H1 (cell line): ENCODE measurements at regions not wholly inside any gene's neighbourhood (a gene's known extent, or its start where the extent isn't known, plus 50 kb on each side); places are given as distances from the start of the nearest gene placed in this dataset.

Experiments
- CTCF ChIA-PET: fragments of 300-600 bp; sonication (Branson Sonifier 250); formaldehyde crosslinking; loops from one replicate; lab custom pipeline; 2021; ENCODE audit not compliant: partially characterized antibody; lab: Charles Lee
- POLR2A ChIA-PET: fragments of 300-600 bp; sonication (Branson Sonifier 250); formaldehyde crosslinking; loops from one replicate; lab custom pipeline; 2021; ENCODE audit warnings: inconsistent platforms; ENCODE audit not compliant: partially characterized antibody; lab: Charles Lee
- DNase-seq, 2 experiments: peaks; one replicate each; pipeline versions ENCODE4 v3.0.0 to v3.0.0-alpha.2; 2010 to 2022; ENCODE audit warnings: low spot score in 2 of 2, low read depth in 1 of 2, mixed read lengths in 1 of 2
- FAIRE-seq: peaks from 2 replicates; lab custom pipeline; 2011; peaks lifted over from hg19 to GRCh38; lab: Jason Lieb, UNC
- H2AFZ ChIP-seq: 2 replicates; pipeline ENCODE4 v1.8.1; 2012; ENCODE audit warnings: low read length, inconsistent platforms
- H2AK5ac ChIP-seq: 2 replicates; pipeline ENCODE4 v1.6.1; 2013; ENCODE audit warnings: low read depth, low read length
- H2BK120ac ChIP-seq: replicated peaks from 2 replicates; pipeline ENCODE3; 2013; ENCODE audit warnings: low read depth, low read length, inconsistent platforms
- H2BK12ac ChIP-seq: 2 replicates; pipeline ENCODE4 v1.6.1; 2013; ENCODE audit warnings: low read depth, low read length
- H2BK15ac ChIP-seq: 2 replicates; pipeline ENCODE4 v1.6.1; 2013; ENCODE audit warnings: low read length
- H2BK20ac ChIP-seq: 2 replicates; pipeline ENCODE4 v1.6.1; 2013; ENCODE audit warnings: low read length
- H2BK5ac ChIP-seq: 2 replicates; pipeline ENCODE4 v1.6.1; 2013; ENCODE audit warnings: low read depth, low read length
- H3K14ac ChIP-seq: 2 replicates; pipeline ENCODE4 v1.6.1; 2013; ENCODE audit warnings: inconsistent platforms; ENCODE audit not compliant: insufficient read length
- H3K18ac ChIP-seq: 2 replicates; pipeline ENCODE4 v1.6.1; 2013; ENCODE audit warnings: low read length; ENCODE audit errors: extremely low read depth
- H3K23ac ChIP-seq: 2 replicates; pipeline ENCODE4 v1.6.1; 2013; ENCODE audit warnings: inconsistent platforms; ENCODE audit not compliant: insufficient read length
- H3K23me2 ChIP-seq: 2 replicates; pipeline ENCODE4 v1.6.1; 2013; ENCODE audit warnings: low read depth, low read length
- H3K27ac ChIP-seq: 2 replicates; pipeline ENCODE4 v1.6.1; 2011; ENCODE audit warnings: low read depth, low read length, inconsistent platforms
- H3K27me3 ChIP-seq, 4 experiments: replicated peaks in 1 of 4; 1 replicate in 1 of 4; 2 replicates in 3 of 4; pipeline versions ENCODE4 v1.6.1 to v1.8.1; 2011 to 2013; ENCODE audit warnings: low read length in 3 of 4, mild to moderate bottlenecking in 3 of 4, inconsistent platforms in 2 of 4, mixed read lengths in 2 of 4, moderate library complexity in 1 of 4; ENCODE audit not compliant: control insufficient read depth in 3 of 4, insufficient read depth in 3 of 4; ENCODE audit errors: extremely low read depth in 1 of 4
- H3K36me3 ChIP-seq, 4 experiments: 2 replicates each; pipeline versions ENCODE4 v1.6.1 to v1.8.1; 2011 to 2013; ENCODE audit warnings: mild to moderate bottlenecking in 4 of 4, low read length in 3 of 4, moderate library complexity in 2 of 4, control low read depth in 1 of 4, inconsistent platforms in 1 of 4; ENCODE audit not compliant: insufficient read depth in 4 of 4, control insufficient read depth in 2 of 4
- H3K4ac ChIP-seq: replicated peaks from 2 replicates; pipeline ENCODE3; 2013; ENCODE audit warnings: low read length, low read depth, mixed read lengths, inconsistent platforms; ENCODE audit not compliant: insufficient read length
- H3K4me1 ChIP-seq, 4 experiments: replicated peaks in 1 of 4; 1 replicate in 1 of 4; 2 replicates in 3 of 4; pipeline versions ENCODE4 v1.6.1 to v1.8.1; 2011 to 2013; ENCODE audit warnings: low read length in 3 of 4, inconsistent platforms in 2 of 4, mixed read lengths in 1 of 4; ENCODE audit not compliant: insufficient read depth in 4 of 4, control insufficient read depth in 3 of 4
- H3K4me2 ChIP-seq, 2 experiments: 2 replicates each; pipeline versions ENCODE4 v1.6.1 to v1.8.1; 2011 to 2013; ENCODE audit warnings: low read depth in 2 of 2, low read length in 2 of 2, control low read depth in 1 of 2, inconsistent platforms in 1 of 2, mild to moderate bottlenecking in 1 of 2; ENCODE audit not compliant: insufficient read depth in 1 of 2
- H3K4me3 ChIP-seq, 4 experiments: fragments of 200-600, 300-600 bp in 1 of 4; sonication (generic), shearing (Covaris generic), sonication (Bioruptor Twin) in 1 of 4; 2 replicates each; pipeline versions ENCODE4 v1.5.1 to v1.8.1; 2011 to 2016; ENCODE audit warnings: low read length in 4 of 4, low read depth in 3 of 4, control low read depth in 2 of 4, inconsistent platforms in 2 of 4, mild to moderate bottlenecking in 2 of 4, mixed read lengths in 1 of 4, moderate library complexity in 1 of 4; ENCODE audit not compliant: insufficient read depth in 2 of 4; ENCODE audit errors: extremely low read depth in 1 of 4
- H3K56ac ChIP-seq: replicated peaks from 2 replicates; pipeline ENCODE3; 2013; ENCODE audit warnings: low read depth, mild to moderate bottlenecking, mixed read lengths, low read length, inconsistent platforms; ENCODE audit not compliant: insufficient read length
- H3K79me1 ChIP-seq: 2 replicates; pipeline ENCODE4 v1.6.1; 2013; ENCODE audit warnings: low read depth, low read length, control low read depth
- H3K79me2 ChIP-seq, 2 experiments: 2 replicates each; pipeline versions ENCODE4 v1.6.1 to v1.8.1; 2012 to 2013; ENCODE audit warnings: low read length in 2 of 2, mild to moderate bottlenecking in 2 of 2, inconsistent platforms in 1 of 2; ENCODE audit not compliant: insufficient read depth in 2 of 2, control insufficient read depth in 1 of 2
- H3K9ac ChIP-seq, 4 experiments: replicated peaks in 1 of 4; 1 replicate in 1 of 4; 2 replicates in 3 of 4; pipeline versions ENCODE4 v1.6.1 to v1.8.1; 2011 to 2013; ENCODE audit warnings: low read depth in 3 of 4, low read length in 3 of 4, control low read depth in 2 of 4, mild to moderate bottlenecking in 2 of 4, moderate library complexity in 2 of 4, inconsistent platforms in 1 of 4; ENCODE audit errors: extremely low read depth in 1 of 4
- H3K9me3 ChIP-seq, 2 experiments: 2 replicates each; pipeline versions ENCODE4 v1.6.1 to v1.8.1; 2012 to 2013; ENCODE audit warnings: mild to moderate bottlenecking in 2 of 2, moderate library complexity in 2 of 2, control low read depth in 1 of 2, inconsistent platforms in 1 of 2, low read depth in 1 of 2, low read length in 1 of 2, mixed read lengths in 1 of 2; ENCODE audit not compliant: insufficient read depth in 2 of 2
- H4K20me1 ChIP-seq, 2 experiments: replicated peaks in 1 of 2; 2 replicates each; pipeline versions ENCODE3 to v1.8.1; 2011 to 2013; ENCODE audit warnings: inconsistent platforms in 2 of 2, low read length in 2 of 2, mild to moderate bottlenecking in 1 of 2; ENCODE audit not compliant: insufficient read depth in 2 of 2, control insufficient read depth in 1 of 2
- H4K5ac ChIP-seq: 2 replicates; pipeline ENCODE4 v1.6.1; 2013; ENCODE audit warnings: low read length, low read depth, mixed read lengths, inconsistent platforms; ENCODE audit not compliant: insufficient read length
- H4K8ac ChIP-seq: 2 replicates; pipeline ENCODE4 v1.8.0; 2013; ENCODE audit warnings: mild to moderate bottlenecking, moderate library complexity, low read length, inconsistent platforms; ENCODE audit not compliant: insufficient read depth; ENCODE audit errors: extremely low read depth
- H4K91ac ChIP-seq: replicated peaks from 2 replicates; pipeline ENCODE3; 2013; ENCODE audit warnings: low read length, mixed read lengths, inconsistent platforms; ENCODE audit not compliant: insufficient read length
- CTBP2 ChIP-seq: IDR thresholded peaks from 2 replicates; pipeline ENCODE4 v1.7.0; 2011; ENCODE audit warnings: borderline replicate concordance, mild to moderate bottlenecking, moderate library complexity, mixed read lengths, low read length; ENCODE audit not compliant: insufficient read depth, insufficient read length
- EP300 ChIP-seq, 2 experiments: IDR thresholded peaks; 1 replicate in 1 of 2; 2 replicates in 1 of 2; pipeline ENCODE4 v1.6.1; 2011 to 2012; ENCODE audit warnings: low read depth in 2 of 2, low read length in 2 of 2, mild to moderate bottlenecking in 2 of 2, borderline replicate concordance in 1 of 2, inconsistent platforms in 1 of 2, moderate library complexity in 1 of 2
- HDAC2 ChIP-seq, 2 experiments: fragments of 300-600 bp in 1 of 2; sonication (generic) in 1 of 2; IDR thresholded peaks; 2 replicates each; pipeline ENCODE4 v1.6.1; 2011 to 2012; ENCODE audit warnings: low read depth in 2 of 2, low read length in 2 of 2, mild to moderate bottlenecking in 2 of 2, moderate library complexity in 2 of 2, borderline replicate concordance in 1 of 2, inconsistent platforms in 1 of 2
- MAX ChIP-seq: IDR thresholded peaks from 2 replicates; pipeline ENCODE4 v1.6.1; 2012; ENCODE audit warnings: inconsistent platforms
- POLR2AphosphoS5 ChIP-seq: IDR thresholded peaks from 2 replicates; pipeline ENCODE4 v1.6.1; 2011; ENCODE audit warnings: low read depth, low read length
- RBBP5 ChIP-seq: IDR thresholded peaks from 2 replicates; pipeline ENCODE4 v1.7.1; 2012; ENCODE audit warnings: low read depth, mild to moderate bottlenecking, inconsistent platforms, low read length, moderate library complexity, borderline replicate concordance
- RXRA ChIP-seq: IDR thresholded peaks from 2 replicates; pipeline ENCODE4 v1.6.1; 2011; ENCODE audit warnings: low read depth, mild to moderate bottlenecking, low read length, moderate library complexity; ENCODE audit not compliant: insufficient read depth
- SAP30 ChIP-seq: fragments of 300-600 bp; sonication (generic); IDR thresholded peaks from 2 replicates; pipeline ENCODE4 v1.7.1; 2012; ENCODE audit warnings: low read length, moderate library complexity, mild to moderate bottlenecking, inconsistent platforms; ENCODE audit not compliant: insufficient read depth, insufficient replicate concordance
- SIN3A ChIP-seq, 2 experiments: IDR thresholded peaks in 1 of 2; conservative IDR thresholded peaks in 1 of 2; 2 replicates each; pipeline ENCODE4 v1.6.1; 2011 to 2012; ENCODE audit warnings: low read length in 2 of 2, improper control_type of control experiment in 1 of 2, low read depth in 1 of 2, mild to moderate bottlenecking in 1 of 2
- SRF ChIP-seq: IDR thresholded peaks from 2 replicates; pipeline ENCODE4 v1.6.1; 2011; ENCODE audit warnings: mild to moderate bottlenecking, low read depth, low read length, moderate library complexity
- WGBS, 2 experiments: shearing (Covaris generic) in 1 of 2; methylation state at CpG; one replicate each; pipeline versions ENCODE4 v1.1.6 to v1.1.7; 2013 to 2015; ENCODE audit warnings: low lambda C conversion rate in 2 of 2, mixed read lengths in 2 of 2, inconsistent platforms in 1 of 2, low coverage in 1 of 2, missing lambda C conversion rate in 1 of 2; ENCODE audit not compliant: insufficient replicate concordance in 2 of 2, insufficient coverage in 1 of 2, insufficient read length in 1 of 2; ENCODE audit errors: extremely low coverage in 1 of 2, missing lambda C conversion rate in 1 of 2; 5-methylcytosine and 5-hydroxymethylcytosine counted together

- Histone ChIP-seq H3K27ac (no peak overlapping the region), H3K14ac (no peak overlapping the region), H3K56ac (no peak overlapping the region), H3K4me1 (no peaks in the 10 kb centered on the region), H2BK120ac (no peak overlapping the region), H2BK12ac (no peak overlapping the region), H3K9ac (no peak overlapping the region), H2AFZ (no peak overlapping the region), H3K4ac (no peak overlapping the region), H3K27me3 (no peaks in the 10 kb centered on the region), H3K9me3 (no peaks in the 10 kb centered on the region), H3K23ac (no peak overlapping the region), H2BK20ac (no peak overlapping the region), H4K5ac (no peak overlapping the region), H3K36me3 (no peaks in the 10 kb centered on the region), H4K20me1 (no peaks in the 10 kb centered on the region), H3K4me2 (no peak overlapping the region), H3K4me3 (no peak overlapping the region), H2BK15ac (no peak overlapping the region), H3K79me1 (no peaks in the 10 kb centered on the region), H3K18ac (no peak overlapping the region), H3K79me2 (no peaks in the 10 kb centered on the region), H2AK5ac (no peak overlapping the region), H3K23me2 (no peaks in the 10 kb centered on the region; the same call in 1 of the 2 replicates), H4K8ac (no peak overlapping the region), H4K91ac (no peak overlapping the region), H2BK5ac (no peak overlapping the region)
- ChIA-PET POLR2A (no interaction called here), CTCF (no interaction called here)
- DNase-seq (no peak), FAIRE-seq (no peak)
- TF ChIP-seq POLR2AphosphoS5: no peak
- no peak for TF ChIP-seq RXRA
- no peak for TF ChIP-seq EP300 (IDR thresholded peaks at IDR 0.05; ENCODE audit: borderline replicate concordance in 1 of 2, low read depth in 2 of 2, low read length in 2 of 2)
- TF ChIP-seq HDAC2 (IDR thresholded peaks at IDR 0.05; ENCODE audit: borderline replicate concordance in 1 of 2, low read depth in 2 of 2, low read length in 2 of 2): no peak
- no peak for TF ChIP-seq CTBP2
- no peak for TF ChIP-seq SIN3A (conservative IDR thresholded peaks at IDR 0.05 in 1 of 2, IDR thresholded peaks at IDR 0.05 in 1 of 2; ENCODE audit: low read depth in 1 of 2, low read length in 2 of 2)
- no peak for TF ChIP-seq SAP30
- no peak for TF ChIP-seq RBBP5
- TF ChIP-seq SRF: no peak
- no peak for TF ChIP-seq MAX
- 92 to 100% methylated on average over 1 to 8 of the region's 8 CpGs for WGBS, 2 experiments
Measured at GRCh38 chr4:182042945-182043344, 200.3 kb upstream of the TENM3 start.
